ENCODE measurements at regions not wholly inside any gene's neighbourhood (a gene's known extent, or its start where the extent isn't known, plus 50 kb on each side); places are given as distances from the start of the nearest gene placed in this dataset.

DNA sequence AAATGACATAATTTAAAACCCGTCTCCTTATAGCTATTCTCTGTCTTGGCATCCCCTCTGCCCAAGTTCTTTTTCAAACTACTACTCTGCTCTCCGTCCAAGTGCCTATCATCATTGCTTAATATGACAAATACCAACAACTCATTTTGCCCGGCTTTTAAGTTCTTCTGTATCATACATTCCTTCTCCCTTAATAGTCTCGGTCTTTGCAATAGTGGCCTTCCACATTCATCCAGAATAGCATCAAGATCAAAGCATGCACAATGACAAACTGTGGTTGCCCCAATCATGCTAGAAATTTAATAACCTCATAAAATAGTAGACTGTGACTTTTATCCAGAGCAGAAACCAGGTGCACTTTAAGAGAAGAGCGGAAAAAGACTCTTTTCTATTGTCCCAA, 198.9 kb downstream of the ETV1 start:
- ChIA-PET CTCF (no interaction called here), POLR2A (no interaction called here)
- Histone ChIP-seq H3K79me2 (ENCODE audit: control insufficient read depth, insufficient read depth, low read length) (no peaks in the 10 kb centered on the region), H3K4me1 (ENCODE audit: control insufficient read depth, extremely low read depth, insufficient read depth, low read length) (no peaks in the 10 kb centered on the region), H3K4me2 (ENCODE audit: insufficient read depth, low read length) (no peak overlapping the region), H2AFZ (ENCODE audit: low read depth, low read length) (no peak overlapping the region), H3K9ac (replicated peaks; ENCODE audit: extremely low read depth, insufficient read depth, low read length) (no peak overlapping the region), H3K9me3 (replicated peaks; ENCODE audit: control insufficient read depth, insufficient read depth, low read length) (no peaks in the 10 kb centered on the region), H3K9me1 (replicated peaks; ENCODE audit: control insufficient read depth, extremely low read depth, insufficient read depth, low read length) (no peaks in the 10 kb centered on the region), H3K36me3 (ENCODE audit: control insufficient read depth in 2 of 2, extremely low read depth in 1 of 2, insufficient read depth in 2 of 2, low read length in 2 of 2) (no peaks in the 10 kb centered on the region), H3K27ac (ENCODE audit: insufficient read depth, low read depth, low read length) (no peak overlapping the region), H3K27me3 (ENCODE audit: control insufficient read depth in 2 of 2, insufficient read depth in 2 of 2, low read length in 2 of 2) (no peaks in the 10 kb centered on the region), H4K20me1 (replicated peaks; ENCODE audit: control insufficient read depth, extremely low read depth, insufficient read depth, low read length) (no peaks in the 10 kb centered on the region), H3K4me3 (replicated peaks in 1 of 3; ENCODE audit: insufficient read depth in 1 of 3, low read depth in 1 of 3, low read length in 3 of 3) (no peak overlapping the region)
- DNase-seq (ENCODE audit: low read depth, low spot score) (no peak), FAIRE-seq (no peak)
- intact Hi-C loops (cut with micrococcal nuclease) (no loop called here), dilution Hi-C loops (cut with MboI; ENCODE audit: extremely low pct_ligation_motif_present, low sequenced_read_pairs) (no loop called here)
- BruUV-seq (replicated peaks), result no TSS peak
- TF ChIP-seq JUN (IDR thresholded peaks at IDR 0.05; ENCODE audit: borderline replicate concordance, insufficient read depth, insufficient read length, low read depth) (no peak), POLR2AphosphoS5 (IDR thresholded peaks at IDR 0.05; ENCODE audit: insufficient read depth, low read depth, low read length) (no peak), POLR2A (IDR thresholded peaks at IDR 0.05; ENCODE audit: low read depth, low read length) (no peak), EZH2 (IDR thresholded peaks at IDR 0.05; ENCODE audit: borderline replicate concordance, low read depth, low read length, severe bottlenecking) (no peak), MYC (IDR thresholded peaks at IDR 0.05; ENCODE audit: low read depth, low read length) (no peak), GATA2 (IDR thresholded peaks at IDR 0.05; ENCODE audit: insufficient read depth, insufficient read length, low read depth, low read length) (no peak), FOS (IDR thresholded peaks at IDR 0.05; ENCODE audit: borderline replicate concordance, insufficient read depth, low read length) (no peak)
- TF ChIP-seq, protein P1, sequence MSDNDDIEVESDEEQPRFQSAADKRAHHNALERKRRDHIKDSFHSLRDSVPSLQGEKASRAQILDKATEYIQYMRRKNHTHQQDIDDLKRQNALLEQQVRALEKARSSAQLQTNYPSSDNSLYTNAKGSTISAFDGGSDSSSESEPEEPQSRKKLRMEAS (IDR thresholded peaks at IDR 0.05; ENCODE audit: insufficient read depth, insufficient read length), result no peak
- TF ChIP-seq, protein P2, sequence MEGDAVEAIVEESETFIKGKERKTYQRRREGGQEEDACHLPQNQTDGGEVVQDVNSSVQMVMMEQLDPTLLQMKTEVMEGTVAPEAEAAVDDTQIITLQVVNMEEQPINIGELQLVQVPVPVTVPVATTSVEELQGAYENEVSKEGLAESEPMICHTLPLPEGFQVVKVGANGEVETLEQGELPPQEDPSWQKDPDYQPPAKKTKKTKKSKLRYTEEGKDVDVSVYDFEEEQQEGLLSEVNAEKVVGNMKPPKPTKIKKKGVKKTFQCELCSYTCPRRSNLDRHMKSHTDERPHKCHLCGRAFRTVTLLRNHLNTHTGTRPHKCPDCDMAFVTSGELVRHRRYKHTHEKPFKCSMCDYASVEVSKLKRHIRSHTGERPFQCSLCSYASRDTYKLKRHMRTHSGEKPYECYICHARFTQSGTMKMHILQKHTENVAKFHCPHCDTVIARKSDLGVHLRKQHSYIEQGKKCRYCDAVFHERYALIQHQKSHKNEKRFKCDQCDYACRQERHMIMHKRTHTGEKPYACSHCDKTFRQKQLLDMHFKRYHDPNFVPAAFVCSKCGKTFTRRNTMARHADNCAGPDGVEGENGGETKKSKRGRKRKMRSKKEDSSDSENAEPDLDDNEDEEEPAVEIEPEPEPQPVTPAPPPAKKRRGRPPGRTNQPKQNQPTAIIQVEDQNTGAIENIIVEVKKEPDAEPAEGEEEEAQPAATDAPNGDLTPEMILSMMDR (IDR thresholded peaks at IDR 0.05; ENCODE audit: extremely low read depth in 1 of 2, insufficient read depth in 1 of 2, low read depth in 1 of 2, low read length in 2 of 2), result no peak

All from endothelial cell of umbilical vein (primary cell).